ENCODE measurements at regions not wholly inside any gene's neighbourhood (a gene's known extent, or its start where the extent isn't known, plus 50 kb on each side); places are given as distances from the start of the nearest gene placed in this dataset.
"Not testable (repeated sequence)": the region's sequence is repeated elsewhere in the genome, so short reads cannot be mapped to it uniquely, and the experiment has no call there.

- no peak for DNase-seq
Observed at GRCh38 chr6:90463359-90463758, 123.5 kb downstream of the MAP3K7 start.

- no peak for DNase-seq
Observed at GRCh38 chr6:90462102-90462501, 124.8 kb downstream of the MAP3K7 start.

- DNase-seq = no peak
Observed at GRCh38 chr6:90461383-90461782, 125.5 kb downstream of the MAP3K7 start.

DNA sequence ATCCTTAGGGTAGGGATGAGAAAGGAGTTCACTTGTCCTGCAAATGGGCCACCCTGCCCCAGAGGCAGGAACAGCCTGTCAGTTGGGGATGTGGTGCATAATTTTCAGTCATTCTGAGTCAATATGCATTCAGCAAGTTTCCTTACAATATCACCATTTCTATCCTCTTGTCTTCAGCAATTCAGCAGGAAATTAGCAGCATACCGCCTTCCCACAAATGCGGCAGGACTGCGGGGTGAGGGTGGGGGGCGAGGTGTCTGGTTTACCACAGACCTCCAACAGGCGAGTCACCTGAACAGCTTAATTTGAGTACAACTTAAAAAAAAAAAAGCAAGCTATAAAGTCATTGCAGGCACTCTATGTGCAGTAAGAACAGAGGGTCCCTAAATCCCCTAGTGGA lies 126.8 kb downstream of the MAP3K7 start:
- DNase-seq = no peak

- no peak for DNase-seq
Observed at GRCh38 chr6:90459225-90459758, 127.6 kb downstream of the MAP3K7 start.

DNA sequence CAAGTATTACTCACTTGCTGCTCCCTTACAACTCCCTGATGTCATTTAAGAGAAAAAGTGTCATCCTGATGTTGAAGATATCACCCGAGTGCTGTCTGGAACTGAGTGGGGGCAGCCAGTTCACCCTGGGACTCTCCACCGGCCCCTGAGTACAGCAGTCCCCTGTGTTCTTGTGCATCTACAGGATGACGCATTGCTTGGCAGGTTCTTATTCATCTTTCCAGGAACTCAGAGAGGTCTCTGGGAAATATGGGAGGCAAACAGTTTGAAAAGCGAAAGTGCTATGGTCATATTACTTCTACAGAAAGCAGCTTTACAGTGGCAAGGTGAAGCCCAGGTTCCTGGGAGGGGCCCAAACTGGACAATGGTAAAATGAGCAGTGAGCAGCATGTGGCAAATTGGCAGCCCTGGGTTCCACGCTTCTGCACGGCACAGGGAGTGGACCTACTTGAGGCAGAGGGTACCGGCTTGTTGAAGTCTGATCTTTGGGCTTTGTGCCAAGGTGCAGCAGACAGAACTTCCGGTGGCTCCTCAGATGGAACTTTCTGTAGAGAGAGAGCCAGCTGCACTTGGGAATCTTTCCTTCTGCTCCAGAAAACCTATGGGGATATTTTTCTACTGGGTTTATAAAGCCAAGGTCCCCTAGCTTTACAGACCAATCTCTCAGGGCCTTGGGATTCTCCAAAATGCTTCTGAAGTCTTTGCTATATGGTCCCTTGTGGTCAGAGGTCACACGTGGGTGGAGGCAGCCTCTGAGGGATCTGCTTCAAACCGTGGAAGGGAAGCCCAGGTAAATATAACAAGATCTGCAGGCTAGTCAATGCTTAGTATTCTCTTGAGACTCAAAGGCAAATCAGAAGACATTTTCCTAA lies 128.3 kb downstream of the MAP3K7 start:
- DNase-seq = peak; percentile 30

DNA sequence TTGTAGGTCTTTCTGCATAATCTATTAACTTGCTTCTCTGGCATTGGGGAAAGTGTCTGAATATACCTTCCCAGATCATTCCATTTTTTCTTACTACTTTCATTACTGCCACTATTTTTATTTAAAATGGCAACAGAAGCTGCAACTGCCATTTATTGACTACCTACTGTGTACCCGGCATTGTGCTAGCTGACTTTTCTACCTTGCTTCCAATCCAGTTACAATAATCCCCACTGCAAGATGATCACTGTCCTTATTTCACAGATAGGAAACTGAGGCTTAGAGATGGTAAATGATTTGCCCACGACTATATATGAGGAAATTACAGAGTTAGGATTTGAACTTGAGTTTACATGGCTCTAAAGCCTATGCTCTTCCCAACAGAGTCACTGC lies 129.0 kb downstream of the MAP3K7 start:
- no peak for DNase-seq

GRCh38 chr6:90456997-90457866 lies 129.6 kb downstream of the MAP3K7 start:
- not testable (repeated sequence) for DNase-seq

DNA sequence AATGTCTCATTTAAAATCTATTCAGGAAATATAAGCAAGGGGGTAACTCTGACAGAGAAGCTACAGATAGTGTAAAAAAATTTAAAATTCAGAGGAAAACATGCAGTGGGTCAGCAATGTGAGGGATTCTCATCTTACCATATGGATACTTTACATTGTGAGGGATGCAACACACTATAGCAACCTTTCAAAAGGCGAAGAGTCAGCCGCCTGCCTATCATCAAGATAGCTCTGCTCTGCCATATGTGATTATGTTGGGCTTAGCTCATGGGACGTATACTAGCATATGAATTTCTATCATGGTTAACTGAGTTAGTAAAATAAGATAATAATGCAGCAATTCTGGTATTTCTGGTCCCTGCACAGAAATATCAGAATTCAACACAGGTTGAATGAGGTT lies 130.9 kb downstream of the MAP3K7 start:
- DNase-seq = no peak

- no peak for DNase-seq
Observed at GRCh38 chr6:90454836-90455427, 131.9 kb downstream of the MAP3K7 start.

DNA sequence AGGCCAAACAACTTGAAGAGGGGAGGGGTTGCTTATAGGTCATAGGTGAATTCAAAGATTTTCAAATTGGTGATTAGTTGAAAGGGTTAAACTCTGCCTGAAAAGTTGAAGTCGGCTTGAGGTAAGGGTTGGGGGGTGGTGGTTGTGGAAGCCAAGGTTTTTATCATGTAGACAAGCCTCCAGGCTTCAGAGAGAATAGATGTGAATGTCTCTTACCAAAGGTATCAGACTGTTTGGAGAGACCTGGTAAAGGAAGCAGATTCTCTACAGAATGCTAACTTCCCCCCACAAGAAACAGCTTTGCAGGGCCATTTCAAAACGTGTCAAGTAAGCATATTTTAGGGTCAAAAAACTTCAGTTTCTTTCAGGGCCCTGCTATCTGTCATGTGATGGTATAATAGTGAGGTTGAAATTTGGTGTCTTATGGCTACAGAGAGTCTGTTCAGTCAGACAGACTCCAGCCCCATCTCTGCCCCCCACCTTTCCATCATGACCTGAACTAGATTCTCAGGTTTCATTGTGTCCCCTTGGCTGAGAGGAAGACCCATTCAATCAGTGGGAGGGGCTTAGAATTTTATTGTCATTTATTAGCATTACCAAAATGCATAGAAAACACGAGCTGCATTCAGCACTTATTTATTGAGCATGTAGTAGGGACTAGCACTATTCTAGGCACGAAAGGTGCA lies 136.5 kb downstream of the MAP3K7 start:
- no peak for DNase-seq

- no peak for DNase-seq
Observed at GRCh38 chr6:90449311-90449710, 137.6 kb downstream of the MAP3K7 start.

GRCh38 chr6:90448836-90449235 lies 138.0 kb downstream of the MAP3K7 start:
- DNase-seq = no peak

DNA sequence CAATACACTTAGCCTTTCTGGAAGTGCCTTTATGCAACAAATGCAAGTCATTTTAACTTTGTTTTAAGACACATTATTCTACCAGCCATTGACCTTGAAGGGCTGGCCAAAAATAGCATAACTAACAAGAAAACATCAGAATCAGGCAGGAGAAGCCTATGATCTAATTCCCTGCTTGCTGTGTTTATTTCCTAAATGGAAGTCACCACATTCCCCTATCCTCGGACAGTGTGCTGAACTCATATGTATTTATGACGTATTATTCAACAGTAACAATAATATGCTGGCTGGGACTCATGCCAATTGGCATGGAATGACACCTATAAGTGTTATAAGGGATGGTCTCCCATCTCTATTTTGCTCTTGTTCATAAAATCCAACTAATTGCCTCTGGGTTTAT lies 140.7 kb downstream of the MAP3K7 start:
- no peak for DNase-seq

DNA sequence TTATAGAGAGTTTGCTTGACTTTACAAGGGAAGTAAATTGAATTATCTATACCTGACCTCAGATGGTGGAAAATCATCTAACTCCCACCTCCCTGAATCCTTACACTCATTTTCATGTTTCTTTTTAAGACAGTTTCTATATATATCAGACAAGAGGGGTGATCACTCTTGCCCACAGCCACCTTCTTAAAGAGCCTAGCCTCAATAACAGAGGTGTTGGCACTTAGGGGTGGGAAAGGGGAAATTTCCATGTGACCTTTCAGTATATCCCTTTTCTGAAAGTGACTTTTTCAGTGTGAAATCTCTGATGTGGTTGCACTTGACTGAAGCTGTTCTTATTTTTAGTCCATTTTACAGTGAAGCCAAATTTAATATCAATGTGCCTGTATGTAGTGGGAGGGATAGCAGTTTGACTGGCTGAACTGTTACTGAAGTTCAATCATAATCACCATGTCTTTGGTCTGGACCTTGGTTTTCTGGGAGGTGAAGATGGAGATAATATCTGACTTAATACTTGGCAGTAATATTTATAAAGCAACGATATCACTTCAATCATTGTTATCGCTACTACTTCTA lies 141.3 kb downstream of the MAP3K7 start:
- DNase-seq = no peak

GRCh38 chr6:90444160-90444714 lies 142.6 kb downstream of the MAP3K7 start:
- DNase-seq = no peak

GRCh38 chr6:90442366-90442765 lies 144.5 kb downstream of the MAP3K7 start:
- DNase-seq = no peak

DNA sequence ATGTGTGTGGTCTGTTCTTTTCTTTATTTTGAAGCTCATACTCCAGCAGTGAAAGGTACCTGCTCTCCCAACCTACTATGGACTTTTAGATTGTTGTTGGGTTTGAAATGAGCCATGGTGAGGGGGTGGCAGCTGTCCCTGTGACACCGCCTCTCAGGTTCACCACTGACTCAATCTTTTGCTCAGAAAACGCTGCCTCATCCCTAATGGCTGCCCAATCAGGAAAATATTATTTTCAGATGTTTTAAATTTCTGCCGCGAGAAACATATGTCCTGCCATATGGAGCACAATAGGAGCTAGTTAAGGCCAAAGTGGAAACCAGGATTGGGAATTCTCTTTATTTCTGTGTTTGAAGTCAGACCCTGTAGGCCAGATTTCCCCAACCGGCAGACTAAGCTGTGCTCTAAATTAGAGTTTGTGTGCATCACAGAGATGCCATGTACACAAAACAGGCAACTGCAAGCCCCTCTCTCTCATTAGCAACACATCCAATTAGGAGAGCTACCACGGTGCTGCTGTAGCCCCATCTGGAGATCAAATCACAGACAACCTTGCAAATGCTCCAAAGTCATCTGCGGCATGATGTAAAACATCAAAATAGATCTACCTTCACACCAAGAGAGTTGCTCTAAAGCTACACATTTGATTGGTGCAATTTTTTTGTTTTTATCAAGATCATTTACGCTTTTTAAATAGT lies 144.1 kb upstream of the BACH2 start:
- no peak for DNase-seq

DNA sequence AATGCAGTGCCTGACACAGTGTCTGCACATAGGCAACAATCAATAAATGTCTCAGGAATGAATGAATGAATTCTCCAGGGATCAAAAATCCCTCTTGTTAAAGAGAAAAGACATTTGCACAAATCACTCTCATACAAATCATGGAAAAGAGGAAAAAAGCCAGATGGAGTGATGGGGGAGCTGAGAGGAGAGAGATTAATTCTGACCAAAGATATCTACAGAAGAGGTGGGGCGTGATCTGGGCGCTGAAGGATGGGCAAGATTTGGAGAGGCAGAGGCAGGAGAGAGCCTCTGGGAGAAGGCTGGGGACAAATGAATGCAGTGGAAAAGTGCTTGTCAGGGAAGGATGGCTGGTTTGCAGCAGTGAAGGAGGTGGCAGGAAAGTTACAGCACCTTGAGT lies 142.9 kb upstream of the BACH2 start:
- DNase-seq = no peak

- DNase-seq = no peak
Observed at GRCh38 chr6:90436403-90436802, 139.8 kb upstream of the BACH2 start.

GRCh38 chr6:90435207-90435899 lies 138.7 kb upstream of the BACH2 start:
- no peak for DNase-seq

Measured in RPMI8226 (cell line).